ENCODE measurements at regions not wholly inside any gene's neighbourhood (a gene's known extent, or its start where the extent isn't known, plus 50 kb on each side); places are given as distances from the start of the nearest gene placed in this dataset.
"Not testable (repeated sequence)": the region's sequence is repeated elsewhere in the genome, so short reads cannot be mapped to it uniquely, and the experiment has no call there.

- H3K27ac ChIP-seq (ENCODE audit: control insufficient read depth, insufficient read depth, low read length): no peak overlapping the region
- H3K9me3 ChIP-seq (ENCODE audit: control insufficient read depth, low read depth, low read length): peaks cover 2% of the 10 kb centered on the region
- no peaks in the 10 kb centered on the region for H3K79me2 ChIP-seq (ENCODE audit: control insufficient read depth, insufficient read depth, low read length)
- no peak for FAIRE-seq
- no peak overlapping the region for H3K4me2 ChIP-seq (ENCODE audit: control insufficient read depth, extremely low read depth, insufficient read depth, low read depth, low read length)
- no peak overlapping the region for H3K4me3 ChIP-seq (ENCODE audit: control insufficient read depth in 2 of 3, extremely low read depth in 1 of 3, insufficient read depth in 2 of 3, low read depth in 1 of 3, low read length in 3 of 3)
- no peaks in the 10 kb centered on the region for H3K4me1 ChIP-seq (ENCODE audit: control insufficient read depth, extremely low read depth, insufficient read depth, low read length)
- no peaks in the 10 kb centered on the region for H3K36me3 ChIP-seq (ENCODE audit: control insufficient read depth in 2 of 2, extremely low read depth in 1 of 2, insufficient read depth in 2 of 2, low read length in 2 of 2)
- dilution Hi-C loops (cut with MboI; ENCODE audit: extremely low pct_ligation_motif_present, low sequenced_read_pairs): no loop called here
- DNase-seq (ENCODE audit: low read depth, low spot score): no peak
- H4K20me1 ChIP-seq (ENCODE audit: control insufficient read depth, extremely low read depth, insufficient read depth, low read length): no peaks in the 10 kb centered on the region
- H3K27me3 ChIP-seq (ENCODE audit: control insufficient read depth, extremely low read depth, insufficient read depth, low read length): no peaks in the 10 kb centered on the region
- H2AFZ ChIP-seq (ENCODE audit: control insufficient read depth, low read length): no peak overlapping the region
- no peak for TF ChIP-seq CTCF (optimal IDR thresholded peaks at IDR 0.05 in 1 of 3, IDR thresholded peaks at IDR 0.05 in 1 of 3, conservative IDR thresholded peaks at IDR 0.05 in 1 of 3; ENCODE audit: extremely low read depth in 1 of 3, insufficient read depth in 2 of 3, low read length in 3 of 3)
- no peak for TF ChIP-seq EZH2 (IDR thresholded peaks at IDR 0.05; ENCODE audit: low read length)
- no peak overlapping the region for H3K9ac ChIP-seq (ENCODE audit: control insufficient read depth, extremely low read depth, insufficient read depth, low read length)
- H3K9me1 ChIP-seq (ENCODE audit: control insufficient read depth, extremely low read depth, insufficient read depth, low read length): no peaks in the 10 kb centered on the region
Measured at GRCh38 chr16:26396511-26397235, 670.1 kb upstream of the C16orf82 start.

- no peak overlapping the region for H3K27ac ChIP-seq (ENCODE audit: control insufficient read depth, insufficient read depth, low read length)
- H3K36me3 ChIP-seq (ENCODE audit: control insufficient read depth in 2 of 2, extremely low read depth in 1 of 2, insufficient read depth in 2 of 2, low read length in 2 of 2): no peaks in the 10 kb centered on the region
- no peak for TF ChIP-seq EZH2 (IDR thresholded peaks at IDR 0.05; ENCODE audit: low read length)
- H3K79me2 ChIP-seq (ENCODE audit: control insufficient read depth, insufficient read depth, low read length): no peaks in the 10 kb centered on the region
- no peaks in the 10 kb centered on the region for H3K27me3 ChIP-seq (ENCODE audit: control insufficient read depth, extremely low read depth, insufficient read depth, low read length)
- no peaks in the 10 kb centered on the region for H4K20me1 ChIP-seq (ENCODE audit: control insufficient read depth, extremely low read depth, insufficient read depth, low read length)
- no peaks in the 10 kb centered on the region for H3K9me1 ChIP-seq (ENCODE audit: control insufficient read depth, extremely low read depth, insufficient read depth, low read length)
- no peak overlapping the region for H3K9ac ChIP-seq (ENCODE audit: control insufficient read depth, extremely low read depth, insufficient read depth, low read length)
- H3K4me2 ChIP-seq (ENCODE audit: control insufficient read depth, extremely low read depth, insufficient read depth, low read depth, low read length): no peak overlapping the region
- no peak overlapping the region for H2AFZ ChIP-seq (ENCODE audit: control insufficient read depth, low read length)
- no peak for FAIRE-seq
- H3K4me3 ChIP-seq (ENCODE audit: control insufficient read depth in 2 of 3, extremely low read depth in 1 of 3, insufficient read depth in 2 of 3, low read depth in 1 of 3, low read length in 3 of 3): no peak overlapping the region
- DNase-seq (ENCODE audit: low read depth, low spot score): no peak
- H3K9me3 ChIP-seq (ENCODE audit: control insufficient read depth, low read depth, low read length): no peaks in the 10 kb centered on the region
- no peaks in the 10 kb centered on the region for H3K4me1 ChIP-seq (ENCODE audit: control insufficient read depth, extremely low read depth, insufficient read depth, low read length)
- dilution Hi-C loops (cut with MboI; ENCODE audit: extremely low pct_ligation_motif_present, low sequenced_read_pairs): no loop called here
Measured at GRCh38 chr16:26413780-26414179, 652.9 kb upstream of the C16orf82 start.

- H4K20me1 ChIP-seq (ENCODE audit: control insufficient read depth, extremely low read depth, insufficient read depth, low read length); H3K4me1 ChIP-seq (ENCODE audit: control insufficient read depth, extremely low read depth, insufficient read depth, low read length); H3K36me3 ChIP-seq (ENCODE audit: control insufficient read depth in 2 of 2, extremely low read depth in 1 of 2, insufficient read depth in 2 of 2, low read length in 2 of 2); H3K9me1 ChIP-seq (ENCODE audit: control insufficient read depth, extremely low read depth, insufficient read depth, low read length); DNase-seq (ENCODE audit: low read depth, low spot score); H3K9me3 ChIP-seq (ENCODE audit: control insufficient read depth, low read depth, low read length); H3K27me3 ChIP-seq (ENCODE audit: control insufficient read depth, extremely low read depth, insufficient read depth, low read length); H3K9ac ChIP-seq (ENCODE audit: control insufficient read depth, extremely low read depth, insufficient read depth, low read length); dilution Hi-C loops (cut with MboI; ENCODE audit: extremely low pct_ligation_motif_present, low sequenced_read_pairs); H3K79me2 ChIP-seq (ENCODE audit: control insufficient read depth, insufficient read depth, low read length); FAIRE-seq; H3K4me2 ChIP-seq (ENCODE audit: control insufficient read depth, extremely low read depth, insufficient read depth, low read depth, low read length); H3K27ac ChIP-seq (ENCODE audit: control insufficient read depth, insufficient read depth, low read length); H3K4me3 ChIP-seq (ENCODE audit: control insufficient read depth in 2 of 3, extremely low read depth in 1 of 3, insufficient read depth in 2 of 3, low read depth in 1 of 3, low read length in 3 of 3); H2AFZ ChIP-seq (ENCODE audit: control insufficient read depth, low read length): not testable (repeated sequence)
Measured at GRCh38 chr16:26419458-26419857, 647.3 kb upstream of the C16orf82 start.
